HG02588 (cell line): ENCODE measurements at regions not wholly inside any gene's neighbourhood (a gene's known extent, or its start where the extent isn't known, plus 50 kb on each side); places are given as distances from the start of the nearest gene placed in this dataset.

Experiments used
- ATAC-seq: cut with Tn5 transposase; IDR thresholded peaks from one replicate; pipeline ENCODE4 v1.9.1; 2021; ENCODE audit warnings: mild to moderate bottlenecking, moderate library complexity; ENCODE audit not compliant: unreplicated experiment

DNA sequence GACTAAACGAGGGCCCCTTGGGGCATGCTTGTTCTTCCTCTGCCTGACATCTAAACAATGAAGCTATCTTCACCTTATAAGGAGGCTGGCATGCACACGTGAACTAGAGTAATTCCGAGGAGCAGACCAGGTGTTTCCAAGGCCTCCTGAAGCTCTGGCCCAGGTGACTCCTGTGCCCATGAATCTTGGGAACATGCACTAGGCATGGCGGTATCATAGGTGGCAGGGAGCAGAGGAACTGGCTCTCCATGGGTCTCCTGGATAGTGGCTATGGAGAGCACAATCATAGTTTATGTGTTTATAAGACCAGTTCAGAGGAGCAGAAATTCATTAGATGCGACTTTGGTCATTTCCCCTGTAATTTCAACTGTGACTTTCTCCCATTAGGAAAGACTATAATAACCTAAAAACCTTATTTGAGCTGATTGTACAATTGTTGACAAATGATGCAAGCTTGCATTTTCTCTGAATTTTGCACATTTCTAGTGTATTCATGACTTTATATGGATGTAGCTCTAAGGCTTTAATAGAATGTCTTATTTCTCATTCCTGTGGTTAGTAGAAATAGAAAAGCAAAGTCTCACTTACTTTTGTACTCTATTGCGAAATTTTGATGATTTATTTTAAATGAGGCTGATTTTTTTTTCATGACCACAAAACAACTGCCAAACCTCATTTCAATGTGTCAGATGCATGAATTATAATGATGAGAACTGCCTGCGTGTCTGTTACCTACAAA, 135.3 kb upstream of the RPS23 start:
- ATAC-seq, result no peak

DNA sequence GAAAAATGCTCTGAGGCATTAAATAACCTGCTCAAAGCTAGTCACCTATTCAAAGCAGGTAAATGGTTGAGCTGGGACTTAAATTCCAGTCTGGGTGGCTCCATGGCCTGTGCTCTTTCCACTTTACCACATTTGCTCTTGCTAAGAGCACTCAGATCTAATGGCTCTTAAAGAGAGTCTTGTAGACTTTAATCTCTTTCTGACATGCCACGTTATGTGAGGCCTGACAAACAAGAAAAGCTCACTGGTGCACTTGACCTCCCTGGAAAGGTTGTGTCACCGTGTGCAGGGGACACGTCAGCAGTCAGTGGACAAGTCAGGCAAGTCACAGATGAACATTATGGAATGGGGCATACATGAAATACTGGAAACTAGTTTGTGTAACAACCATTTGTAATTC, 129.9 kb upstream of the RPS23 start:
- ATAC-seq, result no peak

DNA sequence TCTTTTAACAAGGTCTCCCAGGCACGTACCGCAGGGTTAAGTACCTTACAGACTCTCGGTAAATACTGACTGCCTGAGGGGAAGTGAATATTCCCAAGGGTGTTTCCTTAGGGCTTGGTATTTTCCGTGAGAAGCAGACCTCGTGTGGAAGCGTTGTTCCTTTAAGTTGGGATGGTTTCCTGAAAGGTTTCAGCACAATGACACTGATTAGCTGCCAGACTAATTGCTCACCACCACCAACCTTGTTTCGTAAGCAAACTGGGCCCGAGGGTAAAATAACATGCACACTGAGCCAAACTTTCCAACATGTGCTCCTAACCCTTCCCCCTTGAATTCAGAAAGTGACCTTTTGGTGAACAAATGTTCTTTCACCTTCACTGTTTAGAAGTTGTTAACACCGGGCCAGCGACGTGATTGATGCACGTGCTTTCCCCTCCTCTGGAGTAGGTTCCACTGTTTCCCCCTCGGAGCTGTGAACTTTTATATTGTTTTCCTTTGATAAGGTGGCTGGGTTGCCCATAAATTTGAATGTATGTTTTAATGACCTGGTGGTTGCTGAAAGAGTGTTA, 128.1 kb upstream of the RPS23 start:
- ATAC-seq, result no peak

- no peak for ATAC-seq
Measured at GRCh38 chr5:82405618-82406204, 127.6 kb upstream of the RPS23 start.

DNA sequence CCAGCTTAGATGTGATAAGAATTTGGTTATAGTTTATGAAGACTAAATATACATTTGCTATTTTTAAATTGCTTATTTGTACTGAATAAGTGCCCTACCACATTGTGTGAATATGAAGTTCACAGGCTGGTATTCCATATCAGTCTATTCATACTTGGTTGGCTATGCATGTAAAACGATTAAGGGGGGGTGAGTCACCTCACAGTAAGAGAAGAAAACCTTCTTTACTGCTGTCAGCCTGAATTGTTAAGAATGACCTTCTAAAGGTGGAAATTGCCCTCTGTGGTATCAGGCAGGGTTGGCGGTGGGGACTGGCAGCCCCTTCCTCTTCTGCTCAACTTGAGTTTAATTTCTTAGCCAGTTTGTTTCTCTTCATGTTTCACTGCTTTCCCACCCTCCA, 127.0 kb upstream of the RPS23 start:
- ATAC-seq, result no peak

GRCh38 chr5:82404382-82404945, 126.3 kb upstream of the RPS23 start:
- ATAC-seq, result no peak

DNA sequence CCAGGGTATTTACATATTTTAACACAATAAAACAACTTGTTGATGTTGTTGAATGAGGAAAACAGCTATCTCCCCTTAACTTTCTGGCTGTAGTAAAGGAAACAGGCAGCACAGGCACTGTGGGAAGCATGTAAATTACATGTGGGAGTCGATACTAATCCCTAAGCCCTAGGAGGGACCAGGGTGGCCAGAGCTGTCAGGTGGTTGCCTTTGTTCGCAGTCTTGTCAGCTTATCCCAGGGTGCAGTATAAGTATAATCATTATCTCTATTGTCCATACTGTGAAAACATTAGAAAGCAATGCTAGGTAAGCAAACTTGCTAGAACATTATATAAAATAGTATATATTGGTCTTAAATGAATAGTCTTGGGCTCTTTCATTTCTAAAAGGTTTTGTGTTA, 125.6 kb upstream of the RPS23 start:
- no peak for ATAC-seq

DNA sequence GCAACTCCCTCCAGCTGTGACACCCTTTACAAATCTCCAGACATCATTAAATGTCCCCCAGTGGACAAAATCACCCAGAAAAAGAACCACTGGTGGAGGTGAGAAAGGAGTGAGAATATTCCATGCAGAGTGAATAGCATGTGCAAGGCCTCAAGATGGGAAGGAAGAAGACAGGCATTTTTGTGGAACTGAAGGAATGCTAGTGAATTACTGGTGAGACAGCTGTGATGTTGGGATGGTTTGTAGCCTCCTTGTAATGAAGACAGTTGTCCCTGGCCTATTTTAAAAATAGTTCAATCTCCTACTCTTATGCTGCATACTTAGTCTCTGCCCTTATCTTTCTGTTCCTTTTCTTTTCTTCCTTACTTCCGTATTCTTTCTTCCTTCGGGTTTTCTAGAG, 124.9 kb upstream of the RPS23 start:
- ATAC-seq, result no peak

GRCh38 chr5:82399111-82399510, 121.0 kb upstream of the RPS23 start:
- ATAC-seq, result no peak

DNA sequence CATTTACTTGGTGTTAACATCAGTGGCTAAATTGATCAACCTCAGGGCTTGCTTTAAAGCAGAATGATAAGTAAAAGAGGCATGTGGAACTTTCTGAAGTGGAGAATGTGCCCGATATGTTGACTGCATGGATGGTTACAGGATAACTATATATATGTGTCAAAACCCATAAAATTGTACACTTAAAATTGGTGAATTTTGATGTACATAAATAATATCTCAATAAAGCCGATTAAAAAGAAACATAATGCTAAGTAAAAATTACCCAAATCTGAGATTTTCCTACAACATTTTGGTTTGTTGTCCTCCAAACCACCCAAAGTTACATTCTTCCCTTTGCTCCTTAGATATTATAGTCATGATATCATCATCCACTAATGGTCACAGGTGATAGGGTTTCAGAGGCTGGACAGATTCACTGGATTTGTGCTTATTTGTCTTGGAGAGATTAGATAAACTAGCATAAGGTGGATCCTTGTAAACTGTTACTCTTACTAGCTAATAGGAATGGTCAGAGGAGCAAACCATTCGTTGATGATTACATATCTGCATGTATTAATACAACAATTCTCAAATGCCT, 119.7 kb upstream of the RPS23 start:
- ATAC-seq, result no peak

GRCh38 chr5:82396871-82397514, 118.8 kb upstream of the RPS23 start:
- no peak for ATAC-seq

GRCh38 chr5:82396396-82396795, 118.2 kb upstream of the RPS23 start:
- no peak for ATAC-seq

DNA sequence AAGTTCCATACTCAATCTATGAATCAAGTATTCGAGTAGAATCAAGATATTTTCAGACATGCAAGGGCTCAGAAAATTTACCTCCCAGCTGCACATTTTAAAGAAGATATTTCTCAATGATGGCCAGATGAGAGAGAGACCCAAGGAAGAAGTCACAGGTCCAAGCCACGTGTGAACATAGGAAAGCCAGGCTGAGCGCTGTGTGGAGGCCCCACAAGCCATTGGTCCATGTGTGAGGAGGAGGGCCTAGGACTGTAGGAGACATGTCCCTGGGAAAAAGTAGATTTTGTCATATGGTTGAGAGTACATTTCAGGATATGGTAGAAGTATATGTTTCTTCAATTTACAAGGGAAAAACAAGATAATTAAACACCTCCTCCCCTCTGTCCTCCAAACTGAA, 115.8 kb upstream of the RPS23 start:
- ATAC-seq, result no peak

DNA sequence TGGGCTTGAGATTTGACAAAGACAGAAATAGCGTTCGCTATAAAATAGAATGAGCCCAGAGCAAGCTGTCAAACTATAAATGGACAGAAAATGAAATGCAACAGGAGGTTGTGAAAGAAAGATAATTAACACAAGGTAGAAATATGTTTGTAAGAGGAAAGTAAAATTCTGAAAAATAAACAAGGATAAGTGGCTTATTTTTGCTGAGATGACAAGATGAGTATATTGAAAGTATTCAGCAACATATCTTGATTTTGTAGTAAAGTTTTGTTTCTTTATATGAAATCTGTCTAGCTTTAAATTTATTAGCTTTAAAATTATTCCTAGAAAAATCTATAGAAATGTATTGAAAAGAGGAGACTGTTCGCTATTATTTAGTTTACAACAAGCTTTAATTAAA, 111.9 kb upstream of the RPS23 start:
- no peak for ATAC-seq

DNA sequence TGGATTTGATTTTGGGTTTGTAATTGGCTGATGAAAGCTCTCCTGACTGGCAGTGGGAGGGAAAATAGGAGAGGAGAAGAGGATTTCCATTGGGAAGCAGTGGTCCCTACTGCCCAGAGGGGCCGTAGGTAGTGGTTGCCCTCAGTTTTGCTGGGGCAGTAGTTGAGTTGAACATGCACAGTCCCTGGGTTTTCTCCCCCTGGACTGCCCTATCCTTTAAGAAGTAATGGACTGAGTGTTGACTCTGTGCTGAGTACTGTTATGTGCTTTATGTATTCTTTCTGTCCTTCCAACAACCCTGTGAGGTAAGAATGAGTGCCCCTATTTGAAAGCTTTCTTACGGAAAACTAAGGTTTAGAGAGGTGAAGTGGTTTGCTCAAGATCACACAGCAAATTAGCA, 111.2 kb upstream of the RPS23 start:
- ATAC-seq, result no peak

- no peak for ATAC-seq
Measured at GRCh38 chr5:82388181-82388580, 110.0 kb upstream of the RPS23 start.

DNA sequence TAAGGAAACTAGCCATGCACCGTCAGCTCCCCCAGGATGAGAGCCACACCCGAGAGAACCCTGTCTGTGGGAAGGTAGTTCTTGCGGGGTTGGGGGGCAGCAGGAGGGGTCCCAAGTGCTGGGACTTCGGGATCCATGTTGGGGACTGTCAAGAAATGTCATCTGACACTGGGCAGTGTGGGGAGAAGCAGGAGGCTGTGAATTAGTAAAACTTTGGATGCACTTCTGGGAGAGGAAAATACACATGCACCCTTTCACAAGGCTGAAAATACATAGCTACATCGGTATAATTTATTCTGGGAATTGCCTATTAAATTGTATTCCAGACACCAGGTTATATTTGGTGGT, 109.6 kb upstream of the RPS23 start:
- no peak for ATAC-seq

DNA sequence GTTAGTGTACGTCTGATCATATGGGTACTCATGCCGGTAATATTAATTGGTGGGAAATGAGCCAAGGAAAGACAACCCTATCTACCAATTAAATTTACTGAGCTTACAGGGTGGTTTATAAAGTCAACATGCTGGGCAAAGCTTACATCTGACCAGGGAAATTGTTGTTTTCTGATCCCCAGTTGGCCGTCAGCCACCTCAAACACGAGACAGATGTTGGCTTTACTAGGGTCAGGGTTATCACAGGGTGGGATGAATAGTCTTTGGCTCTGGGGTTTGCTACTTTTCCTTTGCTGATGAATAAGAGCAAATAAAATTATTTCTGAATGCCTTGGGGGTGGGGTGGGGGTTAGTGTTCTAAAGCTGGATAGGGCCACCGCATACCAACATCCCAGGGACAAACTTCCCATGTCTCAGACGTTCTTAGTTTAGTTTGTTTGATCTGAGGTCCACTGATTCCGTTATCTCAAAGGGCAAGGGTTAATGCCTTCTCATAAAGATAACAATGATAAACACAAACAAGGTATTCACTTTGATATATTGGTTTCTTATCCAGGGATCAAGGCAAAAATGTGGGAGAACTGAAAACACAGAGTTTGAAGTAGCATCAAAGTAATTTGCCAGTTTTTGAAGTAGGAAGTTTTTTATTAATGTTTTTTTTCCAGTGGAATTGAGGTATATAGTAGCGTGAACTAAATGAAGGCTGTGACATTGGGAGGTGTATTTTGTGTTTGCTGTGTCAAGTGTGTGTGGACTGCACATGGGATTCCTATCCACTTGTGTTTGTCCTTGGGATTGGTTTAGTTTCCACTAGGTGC, 109.1 kb upstream of the RPS23 start:
- ATAC-seq, result no peak

DNA sequence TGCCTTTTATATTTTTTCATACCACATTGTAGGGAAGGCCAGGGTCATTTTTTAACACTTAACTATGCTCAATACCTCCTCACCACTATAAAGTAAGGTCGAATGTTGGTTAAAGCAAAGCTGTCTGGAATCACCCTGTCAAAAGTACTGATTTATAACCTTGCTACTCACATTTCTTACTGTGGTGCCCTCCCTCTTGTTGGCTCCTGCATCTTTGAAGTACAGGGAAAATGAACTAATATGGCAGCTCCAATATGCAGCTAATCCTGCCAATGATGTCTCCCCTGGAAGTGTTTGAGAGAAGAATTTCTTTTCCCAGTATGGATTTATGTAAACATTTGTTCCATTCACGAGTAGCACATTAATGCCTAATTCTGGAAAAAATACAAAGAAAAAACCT, 108.4 kb upstream of the RPS23 start:
- no peak for ATAC-seq

DNA sequence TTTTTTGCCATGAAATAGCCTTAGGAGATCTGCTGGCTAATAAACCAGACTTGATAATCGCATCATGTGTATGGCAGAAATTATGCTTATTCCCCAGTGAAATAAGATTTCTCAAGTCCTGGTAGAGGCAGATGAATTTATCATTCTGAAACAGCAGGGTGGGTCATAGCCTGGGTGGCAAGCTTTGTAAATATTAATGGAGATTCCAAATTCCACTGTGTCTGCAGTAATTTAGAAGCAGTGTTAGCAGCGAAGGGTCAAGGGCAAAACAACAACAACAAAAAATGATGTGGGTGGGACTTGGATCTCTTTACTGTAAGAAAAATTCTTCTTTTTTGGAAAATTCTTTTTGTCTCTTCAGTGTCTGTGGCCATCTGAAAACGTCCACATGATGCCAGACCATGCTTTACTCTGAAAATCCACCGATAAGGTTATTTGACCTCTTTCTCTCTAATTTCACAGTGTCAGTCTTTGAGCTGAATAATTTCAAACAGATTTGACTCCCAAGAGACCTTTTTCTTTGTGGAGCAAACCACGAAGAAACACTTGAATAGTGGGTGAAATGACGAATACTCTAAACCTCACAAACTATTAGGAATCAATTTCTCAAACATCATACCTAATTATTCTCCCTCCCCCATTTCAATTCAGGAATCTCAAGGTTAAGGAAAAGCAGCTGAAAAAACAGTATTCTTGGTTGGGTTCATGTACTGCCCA, 106.0 kb upstream of the RPS23 start:
- ATAC-seq, result no peak
